Esophagus squamous epithelium (tissue), 5 donors: ENCODE measurements at regions not wholly inside any gene's neighbourhood (a gene's known extent, or its start where the extent isn't known, plus 50 kb on each side); places are given as distances from the start of the nearest gene placed in this dataset.

ENCODE experiments used
- DNase-seq: peaks from one replicate; lab custom pipeline; 2025; lab: John Stamatoyannopoulos, UW
- H3K27ac ChIP-seq, 4 donors: fragments of 200-600 bp; sonication (generic); one replicate each; pipeline ENCODE4 v1.5.1; 2016 to 2019; ENCODE audit warnings: mild to moderate bottlenecking in 1 of 4
- H3K27me3 ChIP-seq, 4 donors: fragments of 200-600 bp; sonication (generic); 1 replicate in 3 of 4; 2 replicates in 1 of 4; pipeline versions ENCODE4 v1.5.1 to v1.6.0; 2017 to 2021; ENCODE audit warnings: antibody characterized with exemption in 1 of 4
- H3K36me3 ChIP-seq, 3 donors: fragments of 200-600 bp; sonication (generic); one replicate each; pipeline ENCODE4 v1.5.1; 2016 to 2019
- H3K4me1 ChIP-seq, 3 donors: fragments of 200-600 bp; sonication (generic); one replicate each; pipeline ENCODE4 v1.5.1; 2017 to 2019
- H3K4me3 ChIP-seq, 4 donors: fragments of 200-600 bp; sonication (generic); 1 replicate in 3 of 4; 2 replicates in 1 of 4; pipeline ENCODE4 v1.5.1; 2016 to 2019; ENCODE audit warnings: mild to moderate bottlenecking in 2 of 4, moderate library complexity in 1 of 4
- H3K9me3 ChIP-seq, 3 donors: fragments of 200-600 bp; sonication (generic); one replicate each; pipeline ENCODE4 v1.5.1; 2016 to 2019
- POLR2A ChIP-seq, 4 donors: fragments of 450-650 bp; IDR thresholded peaks; one replicate each; pipeline ENCODE4 v1.6.1; 2017; ENCODE audit warnings: antibody characterized with exemption in 4 of 4, mild to moderate bottlenecking in 4 of 4, moderate library complexity in 3 of 4
- WGBS, 2 donors: methylation state at CpG; one replicate each; pipeline ENCODE4 v1.1.5; 2018; 5-methylcytosine and 5-hydroxymethylcytosine counted together
- intact Hi-C: fragments of 100-400 bp; cut with DNase I; formaldehyde crosslinking; loops from one replicate; pipeline ENCODE4 v1.15.0; 2022
- TF ChIP-seq, protein P1 (sequence below), 6 experiments: fragments of 450-650 bp in 4 of 6; fragments of 200-600 bp in 2 of 6; sonication (generic) in 2 of 6; IDR thresholded peaks; one replicate each; pipeline ENCODE4 v1.5.1; 2016 to 2019; ENCODE audit warnings: antibody characterized with exemption in 6 of 6, mild to moderate bottlenecking in 4 of 6, moderate library complexity in 4 of 6
- donor health status: DM: yes; HTN: yes; CAD: no.

- H3K36me3 ChIP-seq: no peaks in the 10 kb centered on the region
- TF ChIP-seq, protein P1, sequence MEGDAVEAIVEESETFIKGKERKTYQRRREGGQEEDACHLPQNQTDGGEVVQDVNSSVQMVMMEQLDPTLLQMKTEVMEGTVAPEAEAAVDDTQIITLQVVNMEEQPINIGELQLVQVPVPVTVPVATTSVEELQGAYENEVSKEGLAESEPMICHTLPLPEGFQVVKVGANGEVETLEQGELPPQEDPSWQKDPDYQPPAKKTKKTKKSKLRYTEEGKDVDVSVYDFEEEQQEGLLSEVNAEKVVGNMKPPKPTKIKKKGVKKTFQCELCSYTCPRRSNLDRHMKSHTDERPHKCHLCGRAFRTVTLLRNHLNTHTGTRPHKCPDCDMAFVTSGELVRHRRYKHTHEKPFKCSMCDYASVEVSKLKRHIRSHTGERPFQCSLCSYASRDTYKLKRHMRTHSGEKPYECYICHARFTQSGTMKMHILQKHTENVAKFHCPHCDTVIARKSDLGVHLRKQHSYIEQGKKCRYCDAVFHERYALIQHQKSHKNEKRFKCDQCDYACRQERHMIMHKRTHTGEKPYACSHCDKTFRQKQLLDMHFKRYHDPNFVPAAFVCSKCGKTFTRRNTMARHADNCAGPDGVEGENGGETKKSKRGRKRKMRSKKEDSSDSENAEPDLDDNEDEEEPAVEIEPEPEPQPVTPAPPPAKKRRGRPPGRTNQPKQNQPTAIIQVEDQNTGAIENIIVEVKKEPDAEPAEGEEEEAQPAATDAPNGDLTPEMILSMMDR (IDR thresholded peaks at IDR 0.05): no peak
- TF ChIP-seq POLR2A (IDR thresholded peaks at IDR 0.05): no peak
- H3K27me3 ChIP-seq: no peaks in the 10 kb centered on the region
- H3K9me3 ChIP-seq: no peaks in the 10 kb centered on the region
- WGBS, 2 donors: 63 to 91% methylated on average over 1 of the region's 1 CpG
- DNase-seq: no peak
- no peaks in the 10 kb centered on the region for H3K4me1 ChIP-seq
- intact Hi-C loops: no loop called here
- no peak overlapping the region for H3K27ac ChIP-seq
- no peak overlapping the region for H3K4me3 ChIP-seq
Observed at GRCh38 chr2:51705417-51705816, 673.5 kb upstream of the NRXN1 start.

GRCh38 chr2:51698021-51698420 lies 666.1 kb upstream of the NRXN1 start:
- TF ChIP-seq POLR2A (IDR thresholded peaks at IDR 0.05): no peak
- TF ChIP-seq, protein P1 (IDR thresholded peaks at IDR 0.05): no peak
- Histone ChIP-seq H3K9me3 (no peaks in the 10 kb centered on the region), H3K27ac (no peak overlapping the region), H3K36me3 (no peaks in the 10 kb centered on the region), H3K4me3 (no peak overlapping the region), H3K27me3 (no peaks in the 10 kb centered on the region), H3K4me1 (no peaks in the 10 kb centered on the region)
- 77 to 80% methylated on average over 3 of the region's 3 CpGs for WGBS, 2 donors
- intact Hi-C loops: no loop called here
- no peak for DNase-seq

GRCh38 chr2:51697095-51697494 lies 665.2 kb upstream of the NRXN1 start:
- 49 to 50% methylated on average over 5 of the region's 5 CpGs for WGBS, 2 donors
- no peak overlapping the region for H3K4me3 ChIP-seq
- H3K27ac ChIP-seq: no peak overlapping the region
- H3K27me3 ChIP-seq: no peaks in the 10 kb centered on the region
- no peaks in the 10 kb centered on the region for H3K4me1 ChIP-seq
- no peak for TF ChIP-seq POLR2A (IDR thresholded peaks at IDR 0.05)
- TF ChIP-seq, protein P1 (IDR thresholded peaks at IDR 0.05): no peak
- intact Hi-C loops: no loop called here
- H3K36me3 ChIP-seq: no peaks in the 10 kb centered on the region
- DNase-seq: no peak
- H3K9me3 ChIP-seq: no peaks in the 10 kb centered on the region

DNA sequence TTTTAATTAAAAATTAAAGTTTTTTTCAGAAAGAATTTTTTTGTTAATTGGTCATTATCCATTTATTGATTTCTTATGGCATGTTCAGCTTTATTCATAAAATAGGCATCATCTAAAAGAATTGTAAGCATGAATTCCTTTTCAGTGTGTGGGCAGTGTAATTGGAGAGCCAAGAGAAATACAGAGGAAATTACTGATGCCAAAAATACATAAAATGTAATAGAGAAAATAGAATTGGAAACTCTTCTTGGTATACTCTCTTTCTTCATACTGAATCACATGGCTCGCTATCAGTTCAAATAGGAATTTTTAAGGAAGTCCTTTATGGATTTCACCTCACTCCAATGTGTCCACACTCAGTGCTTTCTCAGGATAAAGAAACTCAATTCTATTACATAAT lies 663.6 kb upstream of the NRXN1 start:
- Histone ChIP-seq H3K4me1 (no peaks in the 10 kb centered on the region), H3K27ac (no peak overlapping the region), H3K36me3 (no peaks in the 10 kb centered on the region), H3K4me3 (no peak overlapping the region), H3K27me3 (no peaks in the 10 kb centered on the region), H3K9me3 (no peaks in the 10 kb centered on the region)
- no peak for DNase-seq
- intact Hi-C loops: no loop called here
- WGBS, 2 donors: 62 to 72% methylated on average over 1 of the region's 1 CpG
- TF ChIP-seq, protein P1 (IDR thresholded peaks at IDR 0.05): no peak
- no peak for TF ChIP-seq POLR2A (IDR thresholded peaks at IDR 0.05)

GRCh38 chr2:51693640-51694039 lies 661.7 kb upstream of the NRXN1 start:
- Histone ChIP-seq H3K27ac (no peak overlapping the region), H3K27me3 (no peaks in the 10 kb centered on the region), H3K9me3 (no peaks in the 10 kb centered on the region), H3K36me3 (no peaks in the 10 kb centered on the region), H3K4me1 (no peaks in the 10 kb centered on the region), H3K4me3 (no peak overlapping the region)
- WGBS, 2 donors: 72 to 80% methylated on average over 1 of the region's 1 CpG
- intact Hi-C loops: no loop called here
- TF ChIP-seq, protein P1 (IDR thresholded peaks at IDR 0.05): no peak
- no peak for TF ChIP-seq POLR2A (IDR thresholded peaks at IDR 0.05)
- no peak for DNase-seq
